Activated gamma-delta T cell treated with Interleukin-2 at 50 U/mL for 16 hours (primary cell): ENCODE measurements at regions not wholly inside any gene's neighbourhood (a gene's known extent, or its start where the extent isn't known, plus 50 kb on each side); places are given as distances from the start of the nearest gene placed in this dataset.

ENCODE experiments used
- DNase-seq: peaks from one replicate; pipeline ENCODE4 v3.0.0-alpha.2; 2020

- no peak for DNase-seq
Observed at GRCh38 chr14:34348592-34348991, 113.4 kb downstream of the SPTSSA start.

DNA sequence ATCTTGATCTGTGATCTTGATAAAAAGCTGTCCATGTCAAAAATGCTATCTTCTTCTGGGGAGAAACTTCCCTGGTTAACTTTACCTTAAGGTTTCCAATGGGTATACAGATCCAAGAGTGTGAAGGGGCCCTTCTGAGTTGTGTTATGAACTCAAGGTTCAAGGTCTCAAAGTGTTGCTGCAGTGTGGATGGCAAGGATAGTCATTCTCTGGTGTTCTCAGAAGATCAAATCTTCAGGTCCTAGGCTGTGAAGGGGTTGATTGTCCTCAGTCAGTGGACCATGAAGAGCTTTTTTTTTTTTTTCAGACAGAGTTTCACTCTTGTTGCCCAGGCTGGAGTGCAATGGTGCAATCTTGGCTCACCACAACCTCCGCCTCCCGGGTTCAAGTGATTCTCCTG, 114.4 kb downstream of the SPTSSA start:
- DNase-seq, result no peak

DNA sequence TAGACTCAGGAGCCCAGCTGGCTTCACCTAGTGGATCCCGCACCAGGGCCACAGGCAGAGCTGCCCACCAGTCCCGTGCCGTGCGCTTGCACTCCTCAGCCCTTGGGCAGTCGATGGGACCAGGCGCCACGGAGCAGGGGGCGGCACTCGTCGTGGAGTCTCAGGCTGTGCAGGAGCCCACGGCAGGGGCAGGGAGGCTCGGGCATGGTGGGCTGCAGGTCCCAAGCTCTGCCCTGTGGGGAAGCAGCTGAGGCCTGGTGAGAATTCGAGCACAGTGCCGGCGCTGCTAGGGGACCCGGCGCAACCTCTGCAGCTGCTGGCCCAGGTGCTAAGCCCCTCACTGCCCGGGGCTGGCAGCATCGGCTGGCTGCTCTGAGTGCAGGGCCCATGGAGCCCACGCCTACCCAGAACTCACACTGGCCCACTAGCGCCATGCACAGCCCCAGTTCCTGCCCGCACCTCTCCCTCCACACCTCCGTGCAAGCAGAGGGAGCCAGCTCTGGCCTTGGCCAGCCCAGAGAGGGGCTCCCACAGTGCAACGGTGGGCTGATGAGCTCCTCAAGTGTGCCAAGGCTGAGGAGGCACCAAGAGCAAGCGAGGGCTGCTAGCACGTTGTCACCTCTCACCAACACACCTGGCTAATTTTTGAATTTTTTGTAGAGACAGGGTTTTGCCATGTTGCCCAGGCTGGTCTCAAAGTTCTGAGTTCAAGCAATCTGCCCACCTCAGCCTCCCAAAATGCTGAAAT, 116.1 kb downstream of the SPTSSA start:
- DNase-seq, result no peak

GRCh38 chr14:34344318-34344717, 117.7 kb downstream of the SPTSSA start:
- DNase-seq, result no peak

DNA sequence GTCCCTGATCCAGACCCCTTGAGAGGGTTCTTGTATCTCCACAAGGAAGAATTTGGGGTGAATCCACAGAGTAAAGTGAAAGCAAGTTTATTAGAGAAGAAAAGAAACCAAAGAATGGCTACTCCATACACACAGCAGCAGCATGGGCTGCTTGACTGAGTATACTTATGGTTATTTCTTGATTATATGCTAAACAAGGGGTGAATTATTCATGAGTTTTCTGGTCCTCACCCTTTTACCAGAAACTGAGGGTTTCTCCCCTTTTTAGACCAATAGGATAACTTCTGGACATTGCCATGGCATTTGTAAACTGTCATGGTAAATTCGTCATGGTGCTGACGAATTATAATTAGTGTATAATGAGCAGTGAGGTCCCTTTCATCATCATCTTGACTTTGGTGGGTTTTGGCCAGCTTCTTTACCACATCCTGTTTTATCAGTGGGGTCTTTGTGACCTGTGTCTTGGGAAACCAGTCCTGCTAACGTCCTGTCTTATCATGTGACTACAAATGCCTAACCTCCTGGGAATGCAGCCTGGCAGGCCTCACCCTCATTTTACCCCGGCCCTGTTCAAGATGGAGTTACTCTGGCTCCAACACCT, 121.9 kb downstream of the SPTSSA start:
- DNase-seq, result no peak

DNA sequence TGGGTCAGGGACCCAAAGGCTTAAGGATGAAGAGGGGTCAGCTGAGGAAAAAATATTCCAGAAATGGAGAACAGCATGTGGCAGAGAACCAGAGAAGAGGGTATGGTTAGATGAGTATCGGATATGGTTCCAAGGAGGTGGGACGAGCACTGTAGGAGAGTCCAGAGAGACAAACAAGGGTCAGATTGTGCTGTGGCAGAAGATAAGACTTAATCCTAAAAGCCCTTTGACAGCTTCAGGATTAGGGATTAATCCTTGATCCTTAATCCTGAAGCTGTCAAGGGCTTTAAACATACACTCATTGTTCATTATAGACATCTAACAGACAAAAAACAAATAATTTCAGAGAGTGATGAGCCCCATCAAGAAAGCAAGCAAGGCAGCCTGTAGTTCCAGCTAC, 124.0 kb downstream of the SPTSSA start:
- no peak for DNase-seq

DNA sequence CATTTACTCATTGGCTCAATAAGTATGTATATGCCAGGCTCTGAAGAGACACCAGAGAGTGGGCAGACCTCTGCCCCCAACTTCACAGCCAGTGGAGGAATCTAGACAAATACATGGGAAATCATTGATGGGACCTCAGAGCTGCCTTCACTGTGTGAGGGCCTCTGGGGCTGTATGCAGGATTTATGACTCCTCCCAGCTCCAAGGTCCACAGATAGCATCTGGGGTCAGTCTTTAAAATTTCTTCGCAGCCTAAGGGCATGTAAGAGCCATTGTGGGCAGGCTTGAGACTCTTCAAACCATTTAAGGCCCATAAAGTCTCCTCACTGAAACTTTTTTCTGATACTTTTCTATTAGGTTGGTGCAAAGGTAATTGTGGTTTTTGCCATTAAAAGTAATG, 125.5 kb downstream of the SPTSSA start:
- no peak for DNase-seq

DNA sequence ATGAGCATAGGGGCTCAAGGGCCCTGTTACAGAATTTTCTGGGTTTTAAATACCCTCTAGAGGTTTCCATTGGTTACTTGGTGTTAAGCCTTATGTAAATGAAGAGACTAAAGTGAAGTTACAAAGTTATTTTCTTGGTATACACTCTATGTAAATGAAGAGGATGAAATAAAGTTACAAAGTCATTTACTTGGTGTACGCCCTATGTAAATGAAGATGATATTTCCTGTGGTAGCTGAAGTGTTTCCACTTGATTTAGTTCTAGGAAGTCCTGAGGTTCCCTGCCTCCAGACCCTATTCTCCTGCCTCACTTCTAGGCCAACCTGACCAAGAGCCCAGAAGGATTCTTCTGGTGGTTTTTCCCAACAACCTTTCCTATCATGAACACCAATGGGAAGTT, 126.1 kb downstream of the SPTSSA start:
- no peak for DNase-seq

GRCh38 chr14:34334329-34334728, 127.7 kb downstream of the SPTSSA start:
- no peak for DNase-seq

- DNase-seq, result peak; percentile 33
Observed at GRCh38 chr14:34331728-34332623, 130.1 kb downstream of the SPTSSA start.

DNA sequence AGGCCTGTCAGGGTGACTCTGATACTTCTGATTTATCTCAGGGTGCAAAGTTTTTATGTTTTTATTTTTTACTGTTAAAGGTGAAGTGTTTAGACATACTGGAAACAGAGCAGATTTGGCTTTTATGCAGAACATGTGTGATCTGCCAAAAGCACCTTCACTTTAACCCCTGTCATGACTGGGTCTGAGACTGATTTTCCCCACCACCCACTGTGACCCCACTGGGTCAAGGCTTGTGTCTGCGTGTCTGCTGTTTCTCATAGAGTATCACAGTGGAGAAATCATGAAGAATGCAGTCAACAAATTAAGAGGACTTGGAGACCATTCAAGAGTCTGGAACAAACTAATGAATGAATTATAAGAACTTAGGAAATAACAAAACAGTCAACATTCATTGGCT, 131.2 kb downstream of the SPTSSA start:
- DNase-seq, result no peak

DNA sequence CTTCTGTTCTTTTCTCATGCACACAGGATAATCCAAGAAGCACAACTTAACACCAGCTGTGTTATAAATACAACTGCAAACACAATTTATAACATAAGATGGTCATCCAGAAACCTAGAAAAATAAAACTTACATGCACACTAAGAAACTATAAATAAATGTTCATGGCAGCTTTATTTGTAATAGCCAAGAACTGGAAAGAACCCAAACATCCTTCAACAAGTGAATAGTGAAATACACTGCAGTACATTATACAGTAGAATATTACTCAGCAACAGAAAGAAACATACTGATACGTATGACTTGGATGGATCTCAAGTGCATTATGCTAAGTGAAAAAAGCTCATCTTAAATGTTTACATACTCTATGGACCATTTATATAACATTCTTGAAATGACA, 132.7 kb downstream of the SPTSSA start:
- no peak for DNase-seq

- DNase-seq, result no peak
Observed at GRCh38 chr14:34328178-34328577, 133.9 kb downstream of the SPTSSA start.

DNA sequence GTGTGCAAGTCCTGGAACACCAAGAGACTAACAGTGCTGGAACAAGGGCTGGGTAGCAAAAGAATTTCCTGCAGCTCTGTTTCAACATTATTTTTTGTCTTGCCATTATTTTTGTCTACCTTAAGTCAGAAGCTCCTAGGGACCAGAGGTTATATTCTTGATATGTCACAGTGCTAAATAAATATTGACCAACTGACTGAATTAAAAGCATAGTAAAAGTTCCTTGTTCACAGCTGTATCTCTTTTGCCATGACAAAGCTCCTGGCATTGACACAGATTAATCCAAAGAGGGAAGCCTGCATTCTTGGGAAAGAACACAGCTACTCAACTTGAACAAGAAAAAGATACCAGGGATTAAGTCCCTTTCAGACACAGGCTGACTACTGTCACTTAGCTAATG, 136.5 kb downstream of the SPTSSA start:
- DNase-seq, result no peak

DNA sequence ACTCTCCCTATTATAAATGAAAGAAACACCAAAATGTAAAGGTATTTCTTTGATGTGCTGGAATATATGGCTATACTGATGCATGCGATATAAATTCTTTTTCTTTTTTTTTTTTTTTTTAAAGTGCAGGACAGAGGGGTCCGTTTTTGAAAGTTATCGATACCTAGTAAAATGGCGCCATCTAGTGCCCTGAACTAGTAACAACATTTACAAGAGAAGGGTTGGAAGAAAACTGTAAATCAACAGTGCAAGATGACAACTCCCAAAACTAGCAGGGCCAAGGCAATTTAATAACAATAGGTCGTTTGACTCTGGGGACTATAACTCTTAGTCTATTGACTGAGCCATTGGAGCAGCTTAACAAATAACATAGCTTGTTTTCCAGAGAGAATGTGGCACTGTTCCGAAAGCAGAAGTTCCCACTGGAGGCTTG, 137.7 kb downstream of the SPTSSA start:
- DNase-seq, result peak; percentile 6

- peak; percentile 73 for DNase-seq
Observed at GRCh38 chr14:34322940-34323418, 139.1 kb downstream of the SPTSSA start.

GRCh38 chr14:34319140-34319539, 142.9 kb downstream of the SPTSSA start:
- no peak for DNase-seq

DNA sequence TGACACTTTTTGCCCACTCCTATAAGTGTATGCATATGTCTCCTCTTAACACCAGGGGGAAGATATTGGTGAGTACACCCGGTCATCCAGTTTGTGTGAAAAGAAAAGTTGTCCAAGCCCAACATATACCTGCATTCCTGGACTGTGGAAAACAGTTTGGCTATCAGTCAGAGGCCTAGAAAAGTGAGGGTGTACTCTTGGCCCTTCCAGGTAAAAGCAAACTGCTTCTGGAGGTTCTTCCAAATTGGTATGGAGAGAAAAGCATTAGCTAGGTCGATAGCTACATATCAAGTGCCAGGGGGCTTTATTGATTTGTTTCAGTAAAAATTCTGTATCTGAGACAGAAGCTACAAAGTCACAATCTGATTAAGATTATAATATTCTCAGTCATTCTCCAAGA, 144.0 kb downstream of the SPTSSA start:
- no peak for DNase-seq

- no peak for DNase-seq
Observed at GRCh38 chr14:34310724-34311123, 151.3 kb downstream of the SPTSSA start.

GRCh38 chr14:34303811-34304210, 158.2 kb downstream of the SPTSSA start:
- DNase-seq, result no peak

DNA sequence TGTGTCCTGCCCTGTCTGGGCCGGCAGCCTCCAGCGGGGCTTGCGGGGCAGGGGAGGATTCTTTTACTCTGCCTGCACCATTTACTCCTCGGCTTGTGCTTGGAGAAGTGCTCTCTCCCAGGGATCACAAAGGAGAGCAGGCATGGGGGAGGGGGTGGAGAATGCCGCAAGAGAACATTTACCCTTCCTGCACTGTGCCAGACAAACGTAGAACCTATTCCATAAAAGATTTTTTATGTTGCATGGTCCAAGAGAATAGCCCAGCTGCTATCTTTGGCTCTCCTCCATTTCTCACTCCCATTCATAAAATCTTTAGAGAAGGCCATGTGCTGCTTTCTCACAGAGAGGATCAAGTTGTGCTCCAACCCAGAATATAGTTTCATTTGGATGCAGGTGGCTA, 159.4 kb downstream of the SPTSSA start:
- DNase-seq, result no peak

DNA sequence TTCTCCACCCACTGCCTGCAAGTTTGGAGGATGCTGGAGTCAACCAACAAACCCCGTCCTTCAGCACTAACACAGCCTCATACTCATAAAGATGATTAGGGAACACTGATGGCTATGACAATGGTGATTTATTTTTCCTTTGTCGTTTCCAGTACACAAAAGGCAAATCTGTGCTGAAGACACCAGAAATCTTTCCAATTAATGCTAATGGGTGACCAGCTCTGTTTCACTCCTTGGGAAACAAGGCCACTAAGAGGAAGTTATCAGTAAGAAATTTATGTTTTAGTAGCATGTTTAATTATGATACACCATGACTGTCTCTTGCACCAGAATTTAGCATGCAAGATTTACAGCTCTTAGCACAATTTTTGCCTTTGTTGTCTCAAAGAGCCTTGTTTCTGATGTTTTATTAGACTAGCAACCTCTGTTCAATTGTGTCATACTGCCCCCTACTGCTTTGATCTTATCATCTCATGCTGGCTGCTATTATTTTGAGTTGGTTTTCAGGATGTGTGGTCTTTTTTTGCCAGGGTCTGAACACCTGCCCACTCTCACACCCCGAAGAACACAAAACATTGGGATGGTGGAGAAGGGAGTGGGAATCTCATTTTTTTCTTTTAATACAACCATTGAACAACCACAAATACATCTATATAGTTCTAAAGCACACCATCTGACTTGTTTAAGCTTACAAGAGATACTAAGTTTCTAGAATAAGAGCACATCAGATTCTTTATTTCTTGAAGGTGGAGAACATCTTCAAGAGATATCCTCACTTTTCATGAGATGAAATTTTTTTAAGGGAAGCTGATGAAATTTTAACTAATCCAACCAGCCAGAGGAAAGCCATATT, 160.9 kb downstream of the SPTSSA start:
- no peak for DNase-seq

DNA sequence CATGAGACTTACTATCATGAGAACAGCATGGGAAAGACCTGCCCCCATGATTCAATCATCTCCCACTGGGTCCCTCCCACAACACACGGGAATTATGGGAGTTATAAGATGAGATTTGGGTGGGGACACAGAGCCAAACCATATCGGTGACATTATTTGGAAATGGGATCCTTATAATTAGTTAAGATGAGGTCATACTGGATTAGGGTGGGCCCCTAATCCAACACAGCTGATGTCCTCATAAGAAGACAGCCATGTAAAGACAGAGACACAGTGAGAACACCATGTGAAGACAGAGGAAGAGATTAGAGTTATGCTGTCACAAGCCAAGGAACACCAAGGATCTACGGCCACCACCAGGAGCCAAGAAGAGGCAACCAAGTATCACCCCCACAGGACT, 161.7 kb downstream of the SPTSSA start:
- DNase-seq, result no peak
